Peyer's patch (tissue), 4 donors: ENCODE measurements at regions not wholly inside any gene's neighbourhood (a gene's known extent, or its start where the extent isn't known, plus 50 kb on each side); places are given as distances from the start of the nearest gene placed in this dataset.

Source experiments
- POLR2A ChIP-seq, 2 donors: fragments of 450-650 bp; IDR thresholded peaks; one replicate each; pipeline ENCODE4 v1.5.1; 2017; ENCODE audit warnings: antibody characterized with exemption in 2 of 2, mild to moderate bottlenecking in 2 of 2, moderate library complexity in 2 of 2
- TF ChIP-seq, protein P1 (sequence below), 6 experiments: fragments of 450-650 bp in 4 of 6; fragments of 200-600 bp in 2 of 6; sonication (generic) in 1 of 6; IDR thresholded peaks; one replicate each; pipeline ENCODE4 v1.5.1; 2017 to 2019; ENCODE audit warnings: antibody characterized with exemption in 6 of 6, mild to moderate bottlenecking in 3 of 6, moderate library complexity in 1 of 6

DNA sequence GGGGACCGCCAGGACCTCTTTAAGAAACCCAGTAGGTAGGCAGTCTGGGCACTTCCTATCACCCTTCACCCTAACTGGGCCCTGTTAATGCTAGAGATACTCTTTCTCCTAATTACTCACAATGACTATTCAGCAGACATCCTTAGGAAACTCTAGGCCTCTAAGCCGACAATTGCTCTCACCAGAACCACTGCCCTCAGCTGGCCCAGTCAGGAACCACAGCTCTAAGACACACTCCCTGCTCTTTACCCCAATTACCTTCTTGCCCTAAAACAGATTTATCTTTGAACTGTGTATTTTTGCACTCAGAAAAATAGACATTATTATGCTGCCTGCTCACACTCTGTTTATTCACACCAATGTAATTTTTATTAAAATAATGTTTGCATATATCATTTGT is 432.6 kb upstream of the SLC30A5 start:
- TF ChIP-seq, protein P1, sequence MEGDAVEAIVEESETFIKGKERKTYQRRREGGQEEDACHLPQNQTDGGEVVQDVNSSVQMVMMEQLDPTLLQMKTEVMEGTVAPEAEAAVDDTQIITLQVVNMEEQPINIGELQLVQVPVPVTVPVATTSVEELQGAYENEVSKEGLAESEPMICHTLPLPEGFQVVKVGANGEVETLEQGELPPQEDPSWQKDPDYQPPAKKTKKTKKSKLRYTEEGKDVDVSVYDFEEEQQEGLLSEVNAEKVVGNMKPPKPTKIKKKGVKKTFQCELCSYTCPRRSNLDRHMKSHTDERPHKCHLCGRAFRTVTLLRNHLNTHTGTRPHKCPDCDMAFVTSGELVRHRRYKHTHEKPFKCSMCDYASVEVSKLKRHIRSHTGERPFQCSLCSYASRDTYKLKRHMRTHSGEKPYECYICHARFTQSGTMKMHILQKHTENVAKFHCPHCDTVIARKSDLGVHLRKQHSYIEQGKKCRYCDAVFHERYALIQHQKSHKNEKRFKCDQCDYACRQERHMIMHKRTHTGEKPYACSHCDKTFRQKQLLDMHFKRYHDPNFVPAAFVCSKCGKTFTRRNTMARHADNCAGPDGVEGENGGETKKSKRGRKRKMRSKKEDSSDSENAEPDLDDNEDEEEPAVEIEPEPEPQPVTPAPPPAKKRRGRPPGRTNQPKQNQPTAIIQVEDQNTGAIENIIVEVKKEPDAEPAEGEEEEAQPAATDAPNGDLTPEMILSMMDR (IDR thresholded peaks at IDR 0.05): peak in 4 of 6 experiments; percentile 32 to 63 (median 50)
- no peak for TF ChIP-seq POLR2A (IDR thresholded peaks at IDR 0.05)
